Parathyroid adenoma (tissue), 2 donors: ENCODE measurements at regions not wholly inside any gene's neighbourhood (a gene's known extent, or its start where the extent isn't known, plus 50 kb on each side); places are given as distances from the start of the nearest gene placed in this dataset.

Experiments
- H2AFZ ChIP-seq: fragments of 300-600 bp; sonication (generic); one replicate; pipeline ENCODE4 v1.7.0; 2017; ENCODE audit warnings: antibody characterized with exemption, mild to moderate bottlenecking
- H3K27ac ChIP-seq: fragments of 300-600 bp; sonication (generic); one replicate; pipeline ENCODE4 v1.7.0; 2017
- H3K27me3 ChIP-seq: fragments of 300-600 bp; sonication (generic); one replicate; pipeline ENCODE4 v1.7.0; 2017; ENCODE audit warnings: low read length; ENCODE audit not compliant: control insufficient read depth, insufficient read depth
- H3K36me3 ChIP-seq: fragments of 300-600 bp; sonication (generic); one replicate; pipeline ENCODE4 v1.7.0; 2017; ENCODE audit warnings: low read length; ENCODE audit not compliant: control insufficient read depth, insufficient read depth
- H3K4me1 ChIP-seq: fragments of 300-600 bp; sonication (generic); one replicate; pipeline ENCODE4 v1.7.0; 2017; ENCODE audit warnings: control low read depth
- H3K4me2 ChIP-seq: fragments of 300-600 bp; sonication (generic); one replicate; pipeline ENCODE4 v1.7.0; 2017; ENCODE audit warnings: low read length
- H3K4me3 ChIP-seq: fragments of 300-600 bp; sonication (generic); one replicate; pipeline ENCODE4 v1.7.0; 2017; ENCODE audit warnings: low read depth, low read length
- H3K79me2 ChIP-seq: fragments of 300-600 bp; sonication (generic); one replicate; pipeline ENCODE4 v1.7.0; 2017; ENCODE audit warnings: control low read depth
- H3K9ac ChIP-seq: fragments of 300-600 bp; sonication (generic); one replicate; pipeline ENCODE4 v1.7.0; 2017; ENCODE audit warnings: mild to moderate bottlenecking
- H3K9me3 ChIP-seq: fragments of 300-600 bp; sonication (generic); one replicate; pipeline ENCODE4 v1.7.0; 2017; ENCODE audit warnings: low read length; ENCODE audit not compliant: control insufficient read depth
- TF ChIP-seq, protein P1 (sequence below): fragments of 300-600 bp; sonication (generic); IDR thresholded peaks from one replicate; pipeline ENCODE4 v1.7.0; 2017; ENCODE audit warnings: antibody characterized with exemption, mild to moderate bottlenecking
- donor health status: primary hyperparathyroidism.

DNA sequence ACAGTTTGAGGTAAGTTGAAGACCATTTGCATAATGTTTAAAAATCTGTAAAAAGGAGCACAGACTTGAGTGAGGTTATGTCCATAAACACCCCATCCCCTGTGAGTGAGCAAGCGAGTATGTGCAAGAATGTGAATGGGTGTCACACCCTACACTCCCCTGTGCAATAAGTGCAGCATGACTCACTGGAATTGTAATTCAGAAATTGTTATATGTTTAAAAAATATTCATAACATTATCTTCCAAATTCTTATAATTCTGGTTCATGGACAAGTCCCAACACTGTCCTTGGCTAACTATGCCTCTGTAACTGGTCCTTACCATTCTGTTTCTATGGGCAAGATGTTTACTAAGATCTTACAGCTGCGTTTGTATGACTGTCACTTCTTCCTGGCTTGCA, 207.8 kb upstream of the FAR2 start:
- Histone ChIP-seq H3K36me3 (no peaks in the 10 kb centered on the region), H3K4me3 (no peak overlapping the region), H3K27ac (no peak overlapping the region), H3K9me3 (no peaks in the 10 kb centered on the region), H3K4me1 (no peaks in the 10 kb centered on the region), H3K9ac (no peak overlapping the region), H3K4me2 (no peak overlapping the region), H2AFZ (no peak overlapping the region), H3K79me2 (no peaks in the 10 kb centered on the region), H3K27me3 (no peaks in the 10 kb centered on the region)
- TF ChIP-seq, protein P1, sequence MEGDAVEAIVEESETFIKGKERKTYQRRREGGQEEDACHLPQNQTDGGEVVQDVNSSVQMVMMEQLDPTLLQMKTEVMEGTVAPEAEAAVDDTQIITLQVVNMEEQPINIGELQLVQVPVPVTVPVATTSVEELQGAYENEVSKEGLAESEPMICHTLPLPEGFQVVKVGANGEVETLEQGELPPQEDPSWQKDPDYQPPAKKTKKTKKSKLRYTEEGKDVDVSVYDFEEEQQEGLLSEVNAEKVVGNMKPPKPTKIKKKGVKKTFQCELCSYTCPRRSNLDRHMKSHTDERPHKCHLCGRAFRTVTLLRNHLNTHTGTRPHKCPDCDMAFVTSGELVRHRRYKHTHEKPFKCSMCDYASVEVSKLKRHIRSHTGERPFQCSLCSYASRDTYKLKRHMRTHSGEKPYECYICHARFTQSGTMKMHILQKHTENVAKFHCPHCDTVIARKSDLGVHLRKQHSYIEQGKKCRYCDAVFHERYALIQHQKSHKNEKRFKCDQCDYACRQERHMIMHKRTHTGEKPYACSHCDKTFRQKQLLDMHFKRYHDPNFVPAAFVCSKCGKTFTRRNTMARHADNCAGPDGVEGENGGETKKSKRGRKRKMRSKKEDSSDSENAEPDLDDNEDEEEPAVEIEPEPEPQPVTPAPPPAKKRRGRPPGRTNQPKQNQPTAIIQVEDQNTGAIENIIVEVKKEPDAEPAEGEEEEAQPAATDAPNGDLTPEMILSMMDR = no peak

DNA sequence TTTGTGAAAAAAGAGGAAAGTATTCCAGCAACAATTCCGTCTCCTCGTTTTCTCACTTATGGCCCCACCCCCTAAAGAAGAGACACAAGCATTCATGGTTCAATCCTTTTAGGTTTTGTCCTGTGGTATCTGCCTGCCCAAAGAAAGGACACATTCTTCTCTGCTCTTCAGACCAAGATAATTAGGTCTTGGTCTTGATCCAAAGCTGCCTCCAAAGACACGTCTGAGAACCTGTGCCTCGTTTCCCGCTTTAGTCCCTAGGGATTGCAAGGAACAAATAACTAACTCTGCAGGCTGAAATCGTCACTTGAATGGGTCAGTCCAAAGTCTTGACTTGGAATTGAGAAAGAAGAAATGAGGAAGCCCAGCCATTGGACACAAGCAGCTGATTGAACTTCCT, 202.7 kb upstream of the FAR2 start:
- TF ChIP-seq, protein P1 = no peak
- Histone ChIP-seq H3K9me3 (no peaks in the 10 kb centered on the region), H3K27me3 (no peaks in the 10 kb centered on the region)

DNA sequence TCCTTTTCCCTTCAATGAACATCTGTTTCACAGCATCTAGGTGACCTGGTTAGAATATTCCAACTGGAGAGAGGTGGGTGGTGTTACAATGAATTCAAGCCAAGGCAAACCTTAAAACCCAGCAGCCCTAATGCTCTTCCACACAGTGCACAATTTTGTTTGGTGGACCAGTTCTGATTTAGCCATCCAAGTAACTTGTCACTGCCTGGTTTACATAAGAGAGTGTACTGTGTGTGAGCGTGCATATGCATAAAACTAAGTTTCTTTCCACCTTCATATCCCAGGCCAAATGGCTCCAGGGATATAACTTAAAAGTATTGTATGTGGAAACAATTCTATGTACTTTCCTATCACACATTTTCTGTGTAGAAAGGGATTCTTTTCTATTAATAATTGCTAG, 200.4 kb upstream of the FAR2 start:
- H3K36me3 ChIP-seq = no peaks in the 10 kb centered on the region
- H3K27me3 ChIP-seq = no peaks in the 10 kb centered on the region
- TF ChIP-seq, protein P1 = no peak
- H3K9ac ChIP-seq = no peak overlapping the region
- H3K4me2 ChIP-seq = no peak overlapping the region
- H3K4me3 ChIP-seq = no peak overlapping the region
- H3K27ac ChIP-seq = no peak overlapping the region
- no peaks in the 10 kb centered on the region for H3K79me2 ChIP-seq
- H3K9me3 ChIP-seq = no peaks in the 10 kb centered on the region
- no peaks in the 10 kb centered on the region for H3K4me1 ChIP-seq
- no peak overlapping the region for H2AFZ ChIP-seq

More for the DNA sequence above, 202.7 kb upstream of the FAR2 start:
- Histone ChIP-seq H3K27ac (no peak overlapping the region), H3K4me1 (no peaks in the 10 kb centered on the region), H3K36me3 (no peaks in the 10 kb centered on the region), H3K79me2 (no peaks in the 10 kb centered on the region), H3K4me3 (no peak overlapping the region), H2AFZ (no peak overlapping the region), H3K4me2 (no peak overlapping the region), H3K9ac (no peak overlapping the region)

DNA sequence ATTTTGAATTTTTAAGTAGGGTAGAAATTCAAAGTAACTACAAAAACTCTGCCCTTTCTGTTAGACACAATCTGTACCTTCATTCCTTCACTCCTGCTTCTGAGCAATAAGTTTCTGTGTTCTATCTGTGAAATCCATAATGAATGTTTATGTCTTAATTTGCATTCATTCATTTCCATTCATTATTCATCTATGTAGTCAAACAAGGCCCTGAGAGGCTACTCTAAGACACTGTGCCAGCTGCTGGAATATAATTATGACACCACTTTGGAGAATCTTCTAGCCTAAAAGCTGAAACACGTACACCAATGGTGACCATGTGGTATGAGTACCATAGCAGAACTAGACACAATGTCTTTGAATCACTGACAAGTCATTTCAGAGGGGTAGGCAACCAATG, 199.9 kb upstream of the FAR2 start:
- no peaks in the 10 kb centered on the region for H3K79me2 ChIP-seq
- H3K4me1 ChIP-seq = no peaks in the 10 kb centered on the region
- no peak overlapping the region for H3K27ac ChIP-seq
- H3K4me2 ChIP-seq = no peak overlapping the region
- no peaks in the 10 kb centered on the region for H3K36me3 ChIP-seq
- H3K27me3 ChIP-seq = no peaks in the 10 kb centered on the region
- no peak overlapping the region for H3K9ac ChIP-seq
- H3K4me3 ChIP-seq = no peak overlapping the region
- H2AFZ ChIP-seq = no peak overlapping the region
- TF ChIP-seq, protein P1 = no peak
- H3K9me3 ChIP-seq = no peaks in the 10 kb centered on the region

DNA sequence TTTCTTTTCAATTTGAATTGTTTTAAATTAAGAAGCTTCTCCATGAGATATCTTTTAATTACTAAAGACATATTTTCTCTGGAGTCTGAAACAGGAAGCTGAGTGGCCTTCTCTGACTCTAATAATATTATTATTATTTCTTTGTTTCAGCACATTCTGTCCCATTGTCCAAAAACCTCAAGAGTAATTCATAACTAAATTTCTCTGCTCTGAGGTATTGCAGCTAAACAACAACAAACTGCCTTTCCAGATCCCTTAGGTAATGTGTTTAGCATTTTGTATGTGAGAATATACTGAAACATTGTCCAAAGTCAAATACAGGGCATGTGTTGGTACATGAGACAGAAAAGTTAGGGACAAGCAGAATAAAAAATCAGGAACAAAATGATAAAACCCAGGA, 199.0 kb upstream of the FAR2 start:
- Histone ChIP-seq H3K9ac (no peak overlapping the region), H3K36me3 (no peaks in the 10 kb centered on the region), H3K9me3 (no peaks in the 10 kb centered on the region), H3K79me2 (no peaks in the 10 kb centered on the region), H3K4me2 (no peak overlapping the region), H2AFZ (no peak overlapping the region), H3K4me3 (no peak overlapping the region), H3K27me3 (no peaks in the 10 kb centered on the region), H3K27ac (no peak overlapping the region), H3K4me1 (no peaks in the 10 kb centered on the region)
- TF ChIP-seq, protein P1 = no peak
